Coronary artery (tissue), 2 donors: ENCODE measurements at regions not wholly inside any gene's neighbourhood (a gene's known extent, or its start where the extent isn't known, plus 50 kb on each side); places are given as distances from the start of the nearest gene placed in this dataset.

Experiments used
- DNase-seq: peaks from one replicate; pipeline ENCODE4 v3.0.0-alpha.2; 2017; ENCODE audit warnings: low spot score
- H3K27ac ChIP-seq, 2 donors: fragments of 200-600 bp; sonication (generic); one replicate each; pipeline ENCODE4 v1.5.1; 2016 to 2019
- H3K4me3 ChIP-seq: fragments of 200-600 bp; sonication (generic); 2 replicates; pipeline ENCODE4 v1.5.1; 2016; ENCODE audit warnings: mild to moderate bottlenecking, moderate library complexity
- CTCF ChIP-seq: fragments of 200-600 bp; sonication (generic); IDR thresholded peaks from one replicate; pipeline ENCODE4 v1.5.1; 2019; ENCODE audit warnings: antibody characterized with exemption

GRCh38 chr12:92261071-92261470 lies 115.4 kb upstream of the BTG1 start:
- no peak for TF ChIP-seq CTCF
- H3K27ac ChIP-seq = no peak overlapping the region
- H3K4me3 ChIP-seq = no peak overlapping the region
- DNase-seq = no peak

GRCh38 chr12:92259696-92260251 lies 114.1 kb upstream of the BTG1 start:
- no peak for DNase-seq
- H3K27ac ChIP-seq = no peak overlapping the region
- no peak overlapping the region for H3K4me3 ChIP-seq
- no peak for TF ChIP-seq CTCF

GRCh38 chr12:92259291-92259690 lies 113.6 kb upstream of the BTG1 start:
- TF ChIP-seq CTCF = no peak
- DNase-seq = no peak
- H3K27ac ChIP-seq = no peak overlapping the region
- no peak overlapping the region for H3K4me3 ChIP-seq

- Histone ChIP-seq H3K27ac (no peak overlapping the region), H3K4me3 (no peak overlapping the region)
- no peak for TF ChIP-seq CTCF
- DNase-seq = no peak
Measured at GRCh38 chr12:92257261-92257660, 111.6 kb upstream of the BTG1 start.

- no peak overlapping the region for H3K4me3 ChIP-seq
- H3K27ac ChIP-seq = no peak overlapping the region
- TF ChIP-seq CTCF = no peak
- no peak for DNase-seq
Measured at GRCh38 chr12:92255741-92256140, 110.1 kb upstream of the BTG1 start.

- TF ChIP-seq CTCF = no peak
- H3K4me3 ChIP-seq = no peak overlapping the region
- no peak for DNase-seq
- H3K27ac ChIP-seq = no peak overlapping the region
Measured at GRCh38 chr12:92253301-92253700, 107.7 kb upstream of the BTG1 start.

- DNase-seq = no peak
- no peak for TF ChIP-seq CTCF
- Histone ChIP-seq H3K27ac (no peak overlapping the region), H3K4me3 (no peak overlapping the region)
Measured at GRCh38 chr12:92248977-92249376, 103.3 kb upstream of the BTG1 start.
